Activated CD8-positive, alpha-beta T cell treated with anti-CD3 and anti-CD28 coated beads for 36 hours (primary cell): ENCODE measurements at regions not wholly inside any gene's neighbourhood (a gene's known extent, or its start where the extent isn't known, plus 50 kb on each side); places are given as distances from the start of the nearest gene placed in this dataset.

Experiments
- ATAC-seq: fragments of 200-7000 bp; cut with Tn5 transposase; one replicate; pipeline ENCODE4 v1.10.0; 2021; ENCODE audit warnings: mild to moderate bottlenecking, moderate library complexity
- CTCF ChIA-PET: fragments of 350-600 bp; sonication (Branson Sonifier 250); formaldehyde crosslinking; loops from one replicate; lab custom pipeline; 2021; ENCODE audit warnings: antibody characterized with exemption; lab: Charles Lee
- POLR2A ChIA-PET: fragments of 350-600 bp; sonication (Branson Sonifier 250); formaldehyde crosslinking; loops from one replicate; lab custom pipeline; 2021; ENCODE audit warnings: antibody characterized with exemption; lab: Charles Lee
- DNase-seq: peaks from one replicate; pipeline ENCODE4 v3.0.0-alpha.2; 2020
- H3K27ac Mint-ChIP-seq: one replicate; pipeline ENCODE4 v1.8.0; 2021; ENCODE audit warnings: mild to moderate bottlenecking, mixed read lengths
- H3K27me3 Mint-ChIP-seq: one replicate; pipeline ENCODE4 v1.8.0; 2021; ENCODE audit warnings: mixed read lengths
- H3K36me3 Mint-ChIP-seq: one replicate; pipeline ENCODE4 v1.8.0; 2021; ENCODE audit warnings: low read depth, mixed read lengths
- H3K4me1 Mint-ChIP-seq: one replicate; pipeline ENCODE4 v1.8.0; 2021; ENCODE audit warnings: low read depth, mixed read lengths
- H3K4me3 Mint-ChIP-seq: one replicate; pipeline ENCODE4 v1.8.0; 2021; ENCODE audit warnings: mild to moderate bottlenecking, moderate library complexity, mixed read lengths
- H3K9me3 Mint-ChIP-seq: one replicate; pipeline ENCODE4 v1.8.0; 2021; ENCODE audit warnings: mixed read lengths
- intact Hi-C: fragments of 100-400 bp; cut with micrococcal nuclease; formaldehyde crosslinking; loops from one replicate; pipeline ENCODE4 v1.10.0; 2022
- TF ChIP-seq, protein P1 (sequence below): fragments of 200-600 bp; IDR thresholded peaks from one replicate; pipeline ENCODE4 v1.8.0; 2022; ENCODE audit warnings: antibody characterized with exemption, mild to moderate bottlenecking

DNA sequence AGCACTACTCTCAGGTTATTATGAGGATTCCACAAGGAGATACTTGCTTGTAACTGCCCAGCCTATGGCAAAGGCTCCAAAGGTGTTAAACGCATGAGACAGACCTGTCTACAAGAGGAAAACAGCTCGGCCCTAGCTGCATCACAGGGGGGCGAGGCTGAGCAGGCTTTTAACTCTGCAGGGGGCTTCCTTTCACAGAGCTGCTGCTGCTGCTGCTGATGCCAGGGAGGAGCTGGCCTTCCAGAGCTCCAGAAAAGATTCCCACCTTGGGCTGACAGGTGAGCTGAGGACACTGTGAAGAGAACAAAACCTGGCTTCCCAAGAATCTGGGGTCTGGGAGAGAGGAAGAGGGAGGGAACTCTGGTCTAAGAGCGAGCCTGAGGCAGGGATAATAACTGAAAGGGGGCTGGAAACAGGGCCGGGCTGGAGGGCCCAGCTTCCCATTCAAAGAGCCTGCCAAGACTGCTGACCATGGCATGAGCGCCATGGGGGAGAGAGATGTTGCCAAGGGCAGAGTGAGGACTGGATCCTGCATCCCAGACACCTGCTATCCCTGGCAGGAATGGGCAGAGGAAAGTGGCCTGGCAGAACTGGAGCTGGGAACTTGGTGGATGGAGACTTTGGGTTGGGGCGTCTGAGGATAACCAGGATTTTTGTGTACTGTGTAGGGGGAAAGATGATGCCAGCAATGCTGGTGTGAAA is 211.1 kb upstream of the LRFN2 start:
- Mint-ChIP-seq H3K4me3 (no peak overlapping the region), H3K9me3 (no peaks in the 10 kb centered on the region), H3K4me1 (no peaks in the 10 kb centered on the region), H3K36me3 (no peaks in the 10 kb centered on the region), H3K27me3 (peaks cover 3% of the 10 kb centered on the region), H3K27ac (no peak overlapping the region)
- POLR2A ChIA-PET, result interaction anchor here (0.7 kb wide), 1 partner anchor 471 kb away, joined by 4 read pairs; no protein-coding TSS in a partner anchor
- DNase-seq (no peak), ATAC-seq (no peak)
- TF ChIP-seq, protein P1, sequence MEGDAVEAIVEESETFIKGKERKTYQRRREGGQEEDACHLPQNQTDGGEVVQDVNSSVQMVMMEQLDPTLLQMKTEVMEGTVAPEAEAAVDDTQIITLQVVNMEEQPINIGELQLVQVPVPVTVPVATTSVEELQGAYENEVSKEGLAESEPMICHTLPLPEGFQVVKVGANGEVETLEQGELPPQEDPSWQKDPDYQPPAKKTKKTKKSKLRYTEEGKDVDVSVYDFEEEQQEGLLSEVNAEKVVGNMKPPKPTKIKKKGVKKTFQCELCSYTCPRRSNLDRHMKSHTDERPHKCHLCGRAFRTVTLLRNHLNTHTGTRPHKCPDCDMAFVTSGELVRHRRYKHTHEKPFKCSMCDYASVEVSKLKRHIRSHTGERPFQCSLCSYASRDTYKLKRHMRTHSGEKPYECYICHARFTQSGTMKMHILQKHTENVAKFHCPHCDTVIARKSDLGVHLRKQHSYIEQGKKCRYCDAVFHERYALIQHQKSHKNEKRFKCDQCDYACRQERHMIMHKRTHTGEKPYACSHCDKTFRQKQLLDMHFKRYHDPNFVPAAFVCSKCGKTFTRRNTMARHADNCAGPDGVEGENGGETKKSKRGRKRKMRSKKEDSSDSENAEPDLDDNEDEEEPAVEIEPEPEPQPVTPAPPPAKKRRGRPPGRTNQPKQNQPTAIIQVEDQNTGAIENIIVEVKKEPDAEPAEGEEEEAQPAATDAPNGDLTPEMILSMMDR, result no peak
- CTCF ChIA-PET, result no interaction called here
- intact Hi-C loops, result no loop called here

DNA sequence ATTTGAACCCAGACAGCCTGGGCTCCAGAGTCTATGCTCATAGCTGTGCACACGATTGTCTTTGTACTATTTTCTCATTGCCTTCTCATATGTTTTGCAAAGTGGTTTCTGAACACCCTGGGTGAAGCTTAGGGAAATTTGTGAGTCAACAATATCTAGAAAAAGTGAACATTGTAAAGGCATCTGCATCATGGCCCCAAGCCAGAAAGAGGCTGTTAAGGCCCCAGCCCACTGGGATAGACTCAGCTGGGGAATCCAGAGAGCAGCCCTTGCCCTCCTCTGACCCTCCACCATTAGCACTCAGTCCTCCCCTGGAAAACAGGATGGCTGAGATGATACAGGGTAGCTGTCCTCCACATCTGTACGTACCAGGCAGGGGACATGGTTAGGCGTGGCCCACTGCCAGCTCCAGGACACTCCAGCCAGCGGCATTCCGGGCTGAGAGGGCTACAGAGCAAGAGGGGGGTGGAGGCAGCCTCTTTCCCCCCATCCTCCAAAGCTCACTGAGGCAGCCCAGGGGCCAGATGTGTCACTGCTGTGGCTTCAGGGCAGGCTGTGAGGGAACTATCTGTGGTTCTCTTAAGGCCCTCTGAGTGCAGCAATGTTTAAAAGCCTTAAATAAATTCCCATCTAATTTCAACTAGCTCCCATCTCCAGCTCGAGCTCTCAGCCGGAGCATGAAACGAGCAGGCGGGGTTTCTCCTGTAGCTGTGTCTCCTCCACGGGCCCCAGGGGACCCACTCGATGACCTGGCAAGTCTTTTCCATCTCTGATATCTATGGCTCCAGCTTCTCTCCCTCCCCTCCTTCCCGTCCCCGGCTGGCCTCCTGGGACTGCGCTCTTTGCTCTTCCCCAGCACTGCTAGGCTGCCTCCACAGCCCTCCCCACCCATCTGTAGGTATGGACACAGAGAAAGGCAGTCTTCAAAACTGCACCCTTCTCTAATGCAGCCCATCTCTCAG is 209.4 kb upstream of the LRFN2 start:
- Mint-ChIP-seq H3K36me3 (no peaks in the 10 kb centered on the region), H3K4me1 (no peaks in the 10 kb centered on the region), H3K27me3 (peaks cover 3% of the 10 kb centered on the region), H3K4me3 (no peak overlapping the region), H3K27ac (no peak overlapping the region), H3K9me3 (no peaks in the 10 kb centered on the region)
- TF ChIP-seq, protein P1, result no peak
- CTCF ChIA-PET, result no interaction called here
- ATAC-seq (no peak), DNase-seq (no peak)
- intact Hi-C loops, result no loop called here
- POLR2A ChIA-PET, result no interaction called here

DNA sequence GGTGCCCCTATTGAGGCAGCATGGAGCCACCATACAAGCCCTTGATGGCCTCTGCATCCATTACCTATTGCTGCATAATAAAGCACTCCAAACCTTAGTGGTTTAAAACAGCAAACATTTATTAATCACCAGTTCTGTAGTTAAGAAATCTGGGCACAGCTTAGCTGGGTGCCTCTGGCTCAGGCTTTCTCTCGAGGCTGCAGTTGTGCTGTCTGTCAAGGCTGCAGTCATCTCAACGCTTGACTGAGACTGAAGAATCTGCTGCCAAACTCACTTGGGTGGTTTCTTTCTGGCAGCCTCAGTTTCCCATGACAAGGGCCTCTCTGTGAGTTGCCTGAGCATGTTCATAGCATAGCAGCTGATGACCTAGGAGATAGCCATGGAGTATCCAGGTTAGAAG is 207.4 kb upstream of the LRFN2 start:
- DNase-seq, result no peak
- Mint-ChIP-seq H3K4me3 (no peak overlapping the region), H3K9me3 (no peaks in the 10 kb centered on the region), H3K36me3 (no peaks in the 10 kb centered on the region), H3K27me3 (peaks cover 3% of the 10 kb centered on the region), H3K4me1 (peaks cover 2% of the 10 kb centered on the region), H3K27ac (no peak overlapping the region)
- ChIA-PET CTCF (no interaction called here), POLR2A (no interaction called here)
- intact Hi-C loops, result no loop called here
- ATAC-seq, result no peak
- TF ChIP-seq, protein P1, result no peak

DNA sequence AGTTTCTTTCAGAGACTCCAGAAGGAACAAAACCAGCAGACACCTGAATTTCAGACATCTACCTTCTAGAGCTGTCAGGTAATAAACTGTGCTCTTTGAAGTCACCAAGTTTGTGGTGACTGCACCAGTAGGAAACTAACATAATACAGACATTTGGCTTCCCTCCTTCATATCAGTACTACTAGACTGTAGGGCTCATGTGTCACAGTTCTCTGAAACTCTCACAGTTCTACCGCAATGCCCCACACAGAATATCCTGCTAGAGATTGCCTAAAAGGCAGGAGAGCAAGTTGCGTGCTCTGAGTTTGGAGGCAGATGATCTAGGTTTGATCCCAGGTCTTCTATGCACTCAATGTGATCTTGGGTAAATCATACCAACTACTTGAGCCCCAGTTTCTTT is 205.0 kb upstream of the LRFN2 start:
- Mint-ChIP-seq H3K4me1 (peaks cover 19% of the 10 kb centered on the region), H3K9me3 (peaks cover 2% of the 10 kb centered on the region), H3K27ac (no peak overlapping the region), H3K4me3 (no peak overlapping the region), H3K36me3 (no peaks in the 10 kb centered on the region), H3K27me3 (peaks cover 2% of the 10 kb centered on the region)
- TF ChIP-seq, protein P1, result no peak
- ChIA-PET POLR2A (no interaction called here), CTCF (no interaction called here)
- intact Hi-C loops, result no loop called here
- no peak for ATAC-seq
- DNase-seq, result no peak

DNA sequence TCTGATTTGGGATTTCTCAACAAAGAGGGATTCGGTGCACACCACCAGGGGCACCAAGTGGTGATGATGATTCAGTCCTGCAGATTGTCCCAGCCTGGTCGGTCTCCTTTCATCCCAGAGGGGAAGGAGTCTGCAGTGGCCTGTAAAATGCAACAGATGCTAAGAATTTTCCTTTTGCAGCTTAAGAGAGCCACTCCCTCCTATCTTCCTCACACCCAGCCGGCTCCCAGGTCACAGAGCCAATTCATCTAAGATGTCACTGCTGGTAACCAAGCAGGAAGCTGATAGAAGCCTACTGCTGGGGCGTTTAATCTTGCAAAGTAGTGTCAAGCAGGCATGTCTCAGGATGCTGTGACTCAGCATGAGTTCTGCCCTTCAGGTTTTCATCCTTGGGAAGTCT is 203.8 kb upstream of the LRFN2 start:
- H3K4me3 Mint-ChIP-seq, result no peak overlapping the region
- no peak overlapping the region for H3K27ac Mint-ChIP-seq
- H3K9me3 Mint-ChIP-seq, result peaks cover 2% of the 10 kb centered on the region
- ChIA-PET CTCF (no interaction called here), POLR2A (no interaction called here)
- ATAC-seq (peak; percentile 15), DNase-seq (peak; percentile 18)
- H3K27me3 Mint-ChIP-seq, result peaks cover 2% of the 10 kb centered on the region
- H3K4me1 Mint-ChIP-seq, result peaks cover 19% of the 10 kb centered on the region
- intact Hi-C loops, result no loop called here
- H3K36me3 Mint-ChIP-seq, result no peaks in the 10 kb centered on the region
- TF ChIP-seq, protein P1, result no peak
